HG02870 (cell line): ENCODE measurements at regions not wholly inside any gene's neighbourhood (a gene's known extent, or its start where the extent isn't known, plus 50 kb on each side); places are given as distances from the start of the nearest gene placed in this dataset.
"Not testable (repeated sequence)": the region's sequence is repeated elsewhere in the genome, so short reads cannot be mapped to it uniquely, and the experiment has no call there.

ENCODE experiments used
- ATAC-seq: cut with Tn5 transposase; IDR thresholded peaks from one replicate; pipeline ENCODE4 v1.9.1; 2021; ENCODE audit warnings: mild to moderate bottlenecking, moderate library complexity; ENCODE audit not compliant: unreplicated experiment

- ATAC-seq = no peak
Observed at GRCh38 chr9:88596376-88596775, 61.4 kb downstream of the NXNL2 start.

GRCh38 chr9:88604836-88605511 lies 70.0 kb downstream of the NXNL2 start:
- ATAC-seq = no peak

GRCh38 chr9:88605512-88606362 lies 70.8 kb downstream of the NXNL2 start:
- no peak for ATAC-seq

DNA sequence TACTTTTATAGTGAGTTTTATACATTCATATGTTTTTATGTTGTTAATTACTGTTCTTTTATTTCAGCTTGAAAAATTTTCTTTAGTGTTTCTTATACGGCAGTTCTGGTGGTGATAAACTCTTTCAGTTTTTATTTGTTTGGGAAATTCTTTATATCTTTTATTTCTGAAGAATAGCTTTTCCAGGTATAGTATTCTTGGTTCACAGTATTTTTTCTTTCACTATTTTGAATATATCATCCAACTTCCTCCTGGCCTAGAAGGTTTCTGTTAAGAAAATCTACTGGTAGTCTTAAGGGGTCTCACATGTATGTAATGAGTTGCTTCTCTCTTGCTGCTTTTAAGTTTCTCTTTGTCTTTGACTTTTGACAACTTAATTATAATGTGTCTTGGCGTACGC lies 79.4 kb downstream of the NXNL2 start:
- no peak for ATAC-seq

GRCh38 chr9:88623698-88624097 lies 88.7 kb downstream of the NXNL2 start:
- ATAC-seq = no peak

DNA sequence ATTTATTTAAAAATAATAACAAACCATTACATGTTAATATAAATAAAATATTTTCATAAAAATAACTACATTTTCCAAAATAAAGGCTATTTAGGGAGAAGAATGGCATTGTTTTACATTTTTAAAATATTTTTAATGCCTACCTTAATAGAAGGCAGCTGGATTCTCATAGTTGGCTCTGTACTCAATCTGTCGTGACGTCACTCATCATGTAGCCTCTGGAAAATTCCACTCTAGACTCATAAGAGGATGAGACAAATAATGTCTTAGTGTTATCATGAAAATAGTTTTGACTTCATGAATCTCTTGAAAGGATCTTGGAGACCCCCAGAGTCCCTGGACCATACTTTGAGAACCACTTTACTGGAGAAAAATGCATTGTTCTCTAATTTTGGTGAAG lies 93.1 kb downstream of the NXNL2 start:
- ATAC-seq = no peak

DNA sequence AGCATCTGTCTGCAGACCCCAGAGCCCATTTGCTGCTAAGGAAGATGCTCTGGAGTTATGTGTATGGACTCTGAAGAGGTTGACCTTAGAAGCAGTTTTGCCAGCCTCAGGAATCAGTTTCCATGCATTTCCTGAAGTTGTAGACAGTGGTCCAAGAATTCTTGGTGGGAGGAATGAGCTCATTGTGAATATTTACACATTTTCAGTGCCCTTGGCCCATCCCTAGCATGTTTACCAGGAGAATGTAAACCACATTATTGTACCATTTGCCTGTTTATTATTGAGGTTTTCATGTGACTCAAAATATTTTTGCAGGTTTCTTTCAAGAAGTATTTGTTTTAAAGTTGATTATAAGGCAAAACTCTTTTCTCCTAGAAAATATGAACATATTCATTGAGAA lies 93.8 kb downstream of the NXNL2 start:
- no peak for ATAC-seq

GRCh38 chr9:88630574-88630973 lies 95.6 kb downstream of the NXNL2 start:
- not testable (repeated sequence) for ATAC-seq

DNA sequence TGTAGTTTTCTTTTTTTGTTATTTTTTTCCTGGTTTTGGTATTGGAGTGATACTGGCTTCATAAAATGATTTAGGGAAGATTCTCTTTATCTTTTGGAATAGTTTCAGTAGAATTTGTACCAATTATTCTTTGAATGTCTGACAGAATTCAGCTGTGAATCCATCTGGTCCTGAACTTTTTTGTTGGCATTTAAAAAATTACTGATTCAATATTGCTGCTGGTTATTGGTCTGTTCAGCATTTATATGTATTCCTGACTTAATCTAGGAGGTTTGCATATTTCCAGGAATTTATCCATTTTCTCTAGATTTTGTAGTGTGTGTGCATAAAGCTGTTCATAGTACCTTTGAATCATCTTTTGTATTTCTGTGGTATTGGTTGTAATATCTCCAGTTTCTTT lies 100.2 kb downstream of the NXNL2 start:
- ATAC-seq = no peak

- no peak for ATAC-seq
Observed at GRCh38 chr9:88641456-88642240, 106.7 kb downstream of the NXNL2 start.

- no peak for ATAC-seq
Observed at GRCh38 chr9:88642336-88642735, 107.4 kb downstream of the NXNL2 start.

DNA sequence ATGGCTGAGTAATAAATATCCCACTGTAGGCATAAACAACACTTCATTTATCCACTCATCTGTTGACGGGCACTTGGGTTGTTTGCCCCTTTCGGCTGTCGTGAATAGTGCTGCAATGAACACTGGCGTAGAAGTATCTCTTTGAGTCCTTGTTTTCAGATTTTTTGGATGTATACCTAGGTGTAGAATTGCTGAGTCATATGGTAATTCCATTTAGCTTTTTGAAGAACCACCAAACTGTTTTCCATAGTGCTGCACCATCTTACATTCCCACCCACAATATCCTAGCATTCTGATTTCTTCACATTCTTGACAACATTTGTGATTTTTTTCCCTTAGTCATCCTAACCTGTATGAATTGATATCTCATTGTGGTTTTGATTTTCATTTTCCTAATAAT lies 109.0 kb downstream of the NXNL2 start:
- no peak for ATAC-seq

DNA sequence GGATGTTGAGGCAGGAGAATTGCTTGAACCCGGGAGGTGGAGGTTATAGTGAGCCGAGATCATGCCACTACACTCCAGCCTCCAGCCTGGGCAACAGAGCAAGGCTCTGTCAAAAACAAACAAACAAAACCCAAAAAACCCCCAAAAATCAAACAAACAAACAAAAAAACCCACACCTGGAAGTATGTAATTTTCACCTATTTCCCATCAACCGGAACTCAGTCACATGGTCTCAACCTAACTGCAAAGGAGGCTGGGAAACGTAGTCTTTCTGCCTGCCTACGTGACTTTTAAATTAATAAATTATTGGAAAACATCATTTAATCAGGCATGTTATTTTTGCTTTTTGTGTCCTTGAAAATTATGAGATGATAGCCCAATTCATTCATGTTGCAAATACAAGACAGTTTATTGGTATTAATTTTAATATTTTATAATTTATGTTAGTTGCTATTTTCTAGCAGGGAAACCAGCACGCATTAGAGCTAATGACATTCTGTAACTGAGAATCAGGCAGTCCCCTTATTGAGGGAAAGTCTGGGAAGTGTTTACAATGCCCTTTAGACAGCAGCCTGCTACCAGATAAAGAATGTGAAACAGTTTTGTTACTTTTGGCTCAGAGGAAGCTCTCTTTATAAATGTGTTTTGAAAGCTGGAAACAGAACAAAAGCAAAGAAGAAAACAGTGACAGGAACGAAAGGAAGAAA lies 110.3 kb downstream of the NXNL2 start:
- no peak for ATAC-seq

DNA sequence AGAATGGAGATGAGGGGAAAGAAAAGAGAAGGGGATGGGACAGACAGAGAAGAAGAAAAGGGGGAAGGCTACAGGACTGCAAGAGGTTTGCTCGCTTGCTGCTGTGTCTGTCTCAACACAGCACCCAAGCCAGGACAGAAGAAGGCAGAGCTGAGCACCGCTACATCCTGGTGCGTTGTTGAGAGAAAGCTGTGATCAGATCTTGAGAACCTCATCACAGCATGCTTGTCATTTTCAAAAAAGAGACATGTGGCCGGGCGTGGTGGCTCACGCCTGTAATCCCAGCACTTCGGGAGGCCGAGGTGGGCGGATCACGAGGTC lies 110.9 kb downstream of the NXNL2 start:
- no peak for ATAC-seq

DNA sequence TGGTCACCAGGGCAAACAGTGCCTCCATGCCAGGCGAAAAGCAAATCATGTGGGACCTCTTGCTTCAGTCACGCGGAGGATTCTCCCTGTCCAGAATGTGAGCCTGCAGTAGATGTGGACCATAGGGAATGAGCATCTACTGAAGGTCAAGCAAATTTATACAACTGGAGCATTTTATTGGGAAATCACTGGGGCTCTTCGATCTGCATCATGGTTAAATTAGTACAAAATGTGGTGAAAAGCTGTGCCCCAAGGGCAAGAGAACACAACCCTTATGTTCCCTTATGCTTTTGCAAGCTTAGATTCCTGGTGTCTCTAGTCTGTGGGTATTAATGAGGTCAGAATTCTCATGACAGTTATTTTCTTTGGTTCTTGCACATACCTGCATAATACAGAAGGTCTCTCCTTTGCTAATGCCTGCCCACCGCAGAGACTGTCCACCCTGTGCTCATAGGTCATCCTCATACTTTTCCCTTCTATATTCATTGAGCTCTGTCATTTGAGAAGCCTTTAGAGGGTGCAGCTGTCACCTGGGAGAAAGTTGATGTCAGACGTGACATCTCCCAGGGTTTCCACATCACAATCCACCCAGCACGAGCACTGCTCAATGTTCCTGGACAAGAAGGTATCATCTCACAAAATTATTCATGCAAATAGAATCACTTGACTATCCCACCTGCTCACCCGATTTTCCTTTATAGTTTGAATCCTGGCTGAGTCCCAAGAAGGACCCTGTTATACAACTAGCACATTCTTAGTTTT lies 111.7 kb downstream of the NXNL2 start:
- no peak for ATAC-seq

- ATAC-seq = no peak
Observed at GRCh38 chr9:88651682-88652633, 117.0 kb downstream of the NXNL2 start.

GRCh38 chr9:88652876-88653275 lies 117.9 kb downstream of the NXNL2 start:
- ATAC-seq = no peak

DNA sequence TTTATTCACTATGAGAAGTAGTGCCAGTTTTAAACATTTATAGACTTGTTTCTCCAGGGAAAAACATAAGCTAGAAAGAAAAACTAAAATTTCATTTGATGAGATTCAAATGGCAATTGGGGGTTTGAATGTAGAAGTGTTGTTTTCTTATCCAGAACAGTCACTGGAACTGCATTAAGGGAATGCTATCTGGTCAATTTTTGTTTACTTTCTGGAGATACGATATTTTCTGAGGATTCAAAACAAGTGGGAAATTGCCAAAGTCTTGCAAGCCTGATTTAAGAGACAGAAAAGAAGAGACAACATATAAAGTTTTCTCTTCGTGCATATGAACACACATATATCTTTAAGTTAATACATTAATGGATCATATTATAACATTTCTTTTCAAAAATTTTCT lies 118.4 kb downstream of the NXNL2 start:
- no peak for ATAC-seq

- no peak for ATAC-seq
Observed at GRCh38 chr9:88653911-88654310, 118.9 kb downstream of the NXNL2 start.
